PC-3 (cell line): ENCODE measurements at regions not wholly inside any gene's neighbourhood (a gene's known extent, or its start where the extent isn't known, plus 50 kb on each side); places are given as distances from the start of the nearest gene placed in this dataset.

Source experiments
- ATAC-seq: fragments of 200-7000 bp; cut with Tn5 transposase; 2 replicates; pipeline ENCODE4 v1.9.1; 2020; ENCODE audit warnings: mild to moderate bottlenecking, moderate library complexity
- BruUV-seq: library from RNA; stranded (reverse); fragments of 400-500 nt; replicated peaks from 2 replicates; lab custom pipeline; 2021; lab: Mats Ljungman, UMichigan
- CTCF ChIA-PET: fragments of 300-600 bp; sonication (Branson Sonifier 250); formaldehyde crosslinking; loops from one replicate; lab custom pipeline; 2022; ENCODE audit warnings: antibody characterized with exemption; lab: Charles Lee
- POLR2A ChIA-PET: fragments of 300-600 bp; sonication (Branson Sonifier 250); formaldehyde crosslinking; loops from one replicate; lab custom pipeline; 2022; ENCODE audit warnings: antibody characterized with exemption; ENCODE audit not compliant: unreplicated experiment; lab: Charles Lee
- DNase-seq: peaks from one replicate; pipeline ENCODE4 v3.0.0-alpha.2; 2015
- H2AFZ ChIP-seq: fragments of 300-600 bp; sonication (generic); 2 replicates; pipeline ENCODE4 v1.6.0; 2016; ENCODE audit warnings: antibody characterized with exemption, low read length
- H3F3A ChIP-seq: fragments of 300-600 bp; sonication (generic); one replicate; pipeline ENCODE4 v1.6.0; 2017; ENCODE audit warnings: antibody characterized with exemption, low read length, control low read depth, mild to moderate bottlenecking; ENCODE audit not compliant: unreplicated experiment
- H3K27ac ChIP-seq: fragments of 300-600 bp; sonication (generic); 2 replicates; pipeline ENCODE4 v1.5.1; 2016; ENCODE audit warnings: mild to moderate bottlenecking, low read length
- H3K27me3 ChIP-seq: fragments of 300-600 bp; sonication (generic); 2 replicates; pipeline ENCODE4 v1.6.1; 2016; ENCODE audit warnings: low read length, mixed read lengths
- H3K36me3 ChIP-seq: fragments of 300-600 bp; sonication (generic); 2 replicates; pipeline ENCODE4 v1.6.1; 2016; ENCODE audit warnings: low read depth, mixed run types, low read length, mixed read lengths
- H3K4me1 ChIP-seq: fragments of 300-600 bp; sonication (generic); 2 replicates; pipeline ENCODE4 v1.5.1; 2016; ENCODE audit warnings: low read length; ENCODE audit not compliant: insufficient read depth
- H3K4me2 ChIP-seq: fragments of 300-600 bp; sonication (generic); 2 replicates; pipeline ENCODE4 v1.6.0; 2016; ENCODE audit warnings: low read length
- H3K4me3 ChIP-seq: fragments of 300-600 bp; sonication (generic); 2 replicates; pipeline ENCODE4 v1.5.1; 2016; ENCODE audit warnings: mild to moderate bottlenecking, low read length, mixed read lengths
- H3K79me2 ChIP-seq: fragments of 300-600 bp; sonication (generic); 2 replicates; pipeline ENCODE4 v1.6.1; 2017; ENCODE audit warnings: low read length, mixed read lengths
- H3K9ac ChIP-seq: fragments of 300-600 bp; sonication (generic); 2 replicates; pipeline ENCODE4 v1.6.0; 2016; ENCODE audit warnings: mild to moderate bottlenecking, low read length
- H3K9me2 ChIP-seq: fragments of 300-600 bp; sonication (generic); replicated peaks from 2 replicates; pipeline ENCODE4 v1.6.1; 2016; ENCODE audit warnings: mixed run types, low read length, mixed read lengths
- H3K9me3 ChIP-seq: fragments of 300-600 bp; sonication (generic); 2 replicates; pipeline ENCODE4 v1.6.1; 2016; ENCODE audit warnings: low read length, mixed read lengths
- H4K20me1 ChIP-seq: fragments of 300-600 bp; sonication (generic); 2 replicates; pipeline ENCODE4 v1.6.1; 2016; ENCODE audit warnings: low read length, mixed read lengths
- CTCF ChIP-seq: fragments of 300-600 bp; sonication (generic); conservative IDR thresholded peaks from 2 replicates; pipeline ENCODE4 v1.5.1; 2017; ENCODE audit warnings: antibody characterized with exemption, low read depth, mild to moderate bottlenecking, low read length
- EZH2 ChIP-seq: fragments of 300-600 bp; sonication (generic); IDR thresholded peaks from one replicate; pipeline ENCODE4 v1.6.1; 2017; ENCODE audit warnings: antibody characterized with exemption, mild to moderate bottlenecking, low read length; ENCODE audit not compliant: unreplicated experiment
- EZH2phosphoT487 ChIP-seq: fragments of 300-600 bp; sonication (generic); IDR thresholded peaks from 2 replicates; pipeline ENCODE4 v1.6.1; 2018; ENCODE audit warnings: mild to moderate bottlenecking, antibody characterized with exemption, low read length, borderline replicate concordance
- intact Hi-C: fragments of 100-400 bp; cut with micrococcal nuclease; formaldehyde crosslinking; loops from 2 replicates; pipeline ENCODE4 v1.9.0; 2023

DNA sequence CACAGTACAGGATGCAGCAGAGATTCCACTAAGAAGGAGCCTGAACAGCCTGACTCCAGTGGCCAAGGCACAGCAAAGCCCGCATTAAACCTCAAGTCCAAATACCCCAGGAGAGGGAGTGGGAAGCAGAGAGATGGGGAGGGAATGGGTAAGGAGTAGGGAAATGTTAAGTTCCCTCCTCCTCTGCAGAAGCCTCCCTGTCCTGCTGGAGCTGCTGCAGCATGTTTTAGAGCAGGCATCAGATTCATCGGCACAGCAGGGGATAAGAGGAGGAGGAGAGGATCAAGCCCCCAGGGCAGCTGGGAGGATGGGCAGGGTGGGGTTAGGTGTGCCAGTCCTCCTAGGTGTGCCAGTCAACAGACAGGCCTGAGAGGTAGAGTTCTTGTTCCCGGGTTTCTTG, 709.7 kb downstream of the PTPRU start:
- no peaks in the 10 kb centered on the region for H3K36me3 ChIP-seq
- H3K4me3 ChIP-seq = no peak overlapping the region
- DNase-seq (no peak), ATAC-seq (no peak)
- no peaks in the 10 kb centered on the region for H3K79me2 ChIP-seq
- H3F3A ChIP-seq = no peaks in the 10 kb centered on the region
- H3K27me3 ChIP-seq = peaks cover 12% of the 10 kb centered on the region
- H2AFZ ChIP-seq = no peak overlapping the region
- H4K20me1 ChIP-seq = no peaks in the 10 kb centered on the region
- BruUV-seq = no TSS peak
- TF ChIP-seq EZH2 = no peak
- TF ChIP-seq CTCF = no peak
- no peak for TF ChIP-seq EZH2phosphoT487
- H3K4me1 ChIP-seq = no peaks in the 10 kb centered on the region
- no peak overlapping the region for H3K4me2 ChIP-seq
- H3K9ac ChIP-seq = no peak overlapping the region
- POLR2A ChIA-PET = no interaction called here
- CTCF ChIA-PET = no interaction called here
- no peaks in the 10 kb centered on the region for H3K9me2 ChIP-seq
- H3K9me3 ChIP-seq = no peaks in the 10 kb centered on the region
- intact Hi-C loops = no loop called here
- no peak overlapping the region for H3K27ac ChIP-seq

- Histone ChIP-seq H3K4me3 (no peak overlapping the region), H3F3A (no peaks in the 10 kb centered on the region), H3K9me3 (no peaks in the 10 kb centered on the region), H3K27me3 (peaks cover 12% of the 10 kb centered on the region), H3K36me3 (no peaks in the 10 kb centered on the region), H3K9ac (no peak overlapping the region), H3K4me1 (no peaks in the 10 kb centered on the region), H3K79me2 (no peaks in the 10 kb centered on the region), H2AFZ (no peak overlapping the region), H4K20me1 (no peaks in the 10 kb centered on the region), H3K9me2 (no peaks in the 10 kb centered on the region), H3K27ac (no peak overlapping the region), H3K4me2 (no peak overlapping the region)
- DNase-seq (no peak), ATAC-seq (no peak)
- ChIA-PET POLR2A (no interaction called here), CTCF (no interaction called here)
- TF ChIP-seq CTCF (no peak), EZH2phosphoT487 (no peak), EZH2 (no peak)
- no TSS peak for BruUV-seq
- intact Hi-C loops = no loop called here
Observed at GRCh38 chr1:29945426-29945825, 709.1 kb downstream of the PTPRU start.

GRCh38 chr1:29944253-29944905, 708.1 kb downstream of the PTPRU start:
- DNase-seq (no peak), ATAC-seq (no peak)
- CTCF ChIA-PET = no interaction called here
- H3K36me3 ChIP-seq = no peaks in the 10 kb centered on the region
- no peaks in the 10 kb centered on the region for H3K9me2 ChIP-seq
- H3K4me3 ChIP-seq = no peak overlapping the region
- no peak overlapping the region for H3K4me2 ChIP-seq
- no peaks in the 10 kb centered on the region for H3K9me3 ChIP-seq
- no peak overlapping the region for H2AFZ ChIP-seq
- TF ChIP-seq EZH2phosphoT487 (no peak), EZH2 (no peak), CTCF (no peak)
- intact Hi-C loops = no loop called here
- peaks cover 12% of the 10 kb centered on the region for H3K27me3 ChIP-seq
- POLR2A ChIA-PET = no interaction called here
- H3K9ac ChIP-seq = no peak overlapping the region
- H3F3A ChIP-seq = no peaks in the 10 kb centered on the region
- no peaks in the 10 kb centered on the region for H3K4me1 ChIP-seq
- no TSS peak for BruUV-seq
- no peak overlapping the region for H3K27ac ChIP-seq
- H4K20me1 ChIP-seq = no peaks in the 10 kb centered on the region
- no peaks in the 10 kb centered on the region for H3K79me2 ChIP-seq
